Endodermal cell (in vitro differentiated cells): ENCODE measurements at regions not wholly inside any gene's neighbourhood (a gene's known extent, or its start where the extent isn't known, plus 50 kb on each side); places are given as distances from the start of the nearest gene placed in this dataset.
"Not testable (repeated sequence)": the region's sequence is repeated elsewhere in the genome, so short reads cannot be mapped to it uniquely, and the experiment has no call there.

Experiments used
- DNase-seq: peaks from one replicate; pipeline ENCODE4 v3.0.0-alpha.2; 2017
- H3K27ac ChIP-seq: 2 replicates; pipeline ENCODE4 v1.5.1; 2013; ENCODE audit warnings: mild to moderate bottlenecking, low read depth, low read length, moderate library complexity
- H3K27me3 ChIP-seq: 2 replicates; pipeline ENCODE4 v1.6.1; 2013; ENCODE audit warnings: mild to moderate bottlenecking, low read length, moderate library complexity; ENCODE audit not compliant: insufficient read depth, control insufficient read depth, poor library complexity, severe bottlenecking
- H3K36me3 ChIP-seq: 2 replicates; pipeline ENCODE4 v1.7.0; 2013; ENCODE audit warnings: mild to moderate bottlenecking, low read length, moderate library complexity; ENCODE audit not compliant: control insufficient read depth, insufficient read depth
- H3K4me1 ChIP-seq: one replicate; pipeline ENCODE4 v1.7.0; 2013; ENCODE audit warnings: low read length; ENCODE audit not compliant: control insufficient read depth, insufficient read depth
- H3K4me3 ChIP-seq: 2 replicates; pipeline ENCODE4 v1.5.1; 2013; ENCODE audit warnings: mild to moderate bottlenecking, low read length, moderate library complexity
- H3K9ac ChIP-seq: 2 replicates; pipeline ENCODE4 v1.6.1; 2013; ENCODE audit warnings: mild to moderate bottlenecking, low read length, moderate library complexity; ENCODE audit not compliant: poor library complexity, severe bottlenecking; ENCODE audit errors: extremely low read depth
- H3K9me3 ChIP-seq: 2 replicates; pipeline ENCODE4 v1.6.1; 2013; ENCODE audit warnings: mild to moderate bottlenecking, low read length, moderate library complexity; ENCODE audit not compliant: control insufficient read depth
- H3K27ac Mint-ChIP-seq: 2 replicates; pipeline ENCODE4 v1.8.0; 2020; ENCODE audit warnings: mixed read lengths
- H3K27me3 Mint-ChIP-seq: 2 replicates; pipeline ENCODE4 v1.8.0; 2021; ENCODE audit warnings: mild to moderate bottlenecking, mixed read lengths; ENCODE audit not compliant: insufficient read depth
- H3K36me3 Mint-ChIP-seq: 2 replicates; pipeline ENCODE4 v1.8.0; 2020; ENCODE audit warnings: low read depth, mixed read lengths
- H3K4me1 Mint-ChIP-seq: 2 replicates; pipeline ENCODE4 v1.8.0; 2020; ENCODE audit warnings: mixed read lengths
- H3K4me3 Mint-ChIP-seq: 2 replicates; pipeline ENCODE4 v1.8.0; 2020; ENCODE audit warnings: mild to moderate bottlenecking, moderate library complexity, mixed read lengths
- H3K9me3 Mint-ChIP-seq: 2 replicates; pipeline ENCODE4 v1.8.0; 2020; ENCODE audit warnings: mild to moderate bottlenecking, mixed read lengths
- CTCF ChIP-seq: fragments of 200-600 bp; sonication (generic); conservative IDR thresholded peaks from 2 replicates; pipeline ENCODE4 v1.5.0; 2021; ENCODE audit warnings: antibody characterized with exemption, mild to moderate bottlenecking
- WGBS, 2 experiments: methylation state at CpG; one replicate each; pipeline versions ENCODE4 v1.1.5 to v1.1.7; 2013; ENCODE audit warnings: missing lambda C conversion rate in 2 of 2, mixed read lengths in 1 of 2; ENCODE audit not compliant: insufficient coverage in 1 of 2, insufficient read length in 1 of 2; 5-methylcytosine and 5-hydroxymethylcytosine counted together

DNA sequence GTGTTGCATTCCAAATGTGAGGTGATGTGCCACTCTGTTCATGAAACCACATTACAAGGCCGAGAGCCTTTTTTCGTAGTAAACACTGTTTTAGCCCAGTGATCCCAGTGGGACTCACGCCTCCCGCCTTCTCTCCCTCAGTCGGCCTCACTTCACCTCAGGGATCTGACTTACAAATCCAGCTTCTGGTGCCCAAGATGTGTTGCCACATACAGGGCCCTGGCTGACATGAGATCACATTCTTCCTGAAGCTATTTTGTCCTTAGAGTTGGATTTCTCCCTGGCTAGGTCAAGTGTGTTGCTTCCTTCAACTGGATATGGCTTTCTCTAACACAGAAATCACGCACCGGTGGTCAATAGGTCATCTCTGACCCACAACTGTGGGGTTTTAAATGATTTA is 354.7 kb downstream of the FBXW7 start:
- H3K27ac ChIP-seq: no peak overlapping the region
- Mint-ChIP-seq H3K27ac (no peak overlapping the region), H3K36me3 (no peaks in the 10 kb centered on the region), H3K9me3 (peaks cover 4% of the 10 kb centered on the region), H3K4me3 (no peak overlapping the region), H3K27me3 (no peaks in the 10 kb centered on the region), H3K4me1 (no peaks in the 10 kb centered on the region)
- no peaks in the 10 kb centered on the region for H3K4me1 ChIP-seq
- no peak for DNase-seq
- no peak overlapping the region for H3K4me3 ChIP-seq
- H3K9ac ChIP-seq: no peak overlapping the region
- no peaks in the 10 kb centered on the region for H3K36me3 ChIP-seq
- no peaks in the 10 kb centered on the region for H3K9me3 ChIP-seq
- WGBS, 2 experiments: 92 to 96% methylated on average over 5 to 7 of the region's 7 CpGs
- no peaks in the 10 kb centered on the region for H3K27me3 ChIP-seq
- TF ChIP-seq CTCF: no peak

DNA sequence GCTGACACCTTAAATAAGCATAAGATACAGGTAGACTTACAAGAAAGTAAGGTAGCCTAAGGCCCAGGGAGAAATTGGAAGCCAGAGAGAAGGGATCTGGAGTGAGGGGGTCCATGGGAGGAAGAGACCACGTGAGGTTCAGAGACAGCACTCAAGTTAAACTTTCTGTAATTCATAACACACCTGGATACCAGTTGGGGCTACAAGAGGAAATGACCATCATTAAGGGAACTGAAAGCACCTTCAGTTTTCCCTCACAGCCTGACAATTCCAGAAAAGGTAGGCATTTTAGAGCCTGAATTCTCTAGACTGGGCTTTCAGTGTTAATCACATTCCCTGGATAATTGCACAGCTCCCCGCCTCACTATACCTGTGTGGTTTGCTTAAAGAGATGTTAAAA is 355.5 kb downstream of the FBXW7 start:
- Histone ChIP-seq H3K36me3 (no peaks in the 10 kb centered on the region), H3K4me3 (no peak overlapping the region), H3K9ac (no peak overlapping the region), H3K4me1 (no peaks in the 10 kb centered on the region), H3K27me3 (no peaks in the 10 kb centered on the region), H3K27ac (no peak overlapping the region), H3K9me3 (no peaks in the 10 kb centered on the region)
- no peak for DNase-seq
- Mint-ChIP-seq H3K27me3 (no peaks in the 10 kb centered on the region), H3K36me3 (no peaks in the 10 kb centered on the region), H3K4me3 (no peak overlapping the region), H3K4me1 (no peaks in the 10 kb centered on the region), H3K9me3 (peaks cover 4% of the 10 kb centered on the region), H3K27ac (no peak overlapping the region)
- no peak for TF ChIP-seq CTCF
- 91 to 100% methylated on average over 2 of the region's 2 CpGs for WGBS, 2 experiments

DNA sequence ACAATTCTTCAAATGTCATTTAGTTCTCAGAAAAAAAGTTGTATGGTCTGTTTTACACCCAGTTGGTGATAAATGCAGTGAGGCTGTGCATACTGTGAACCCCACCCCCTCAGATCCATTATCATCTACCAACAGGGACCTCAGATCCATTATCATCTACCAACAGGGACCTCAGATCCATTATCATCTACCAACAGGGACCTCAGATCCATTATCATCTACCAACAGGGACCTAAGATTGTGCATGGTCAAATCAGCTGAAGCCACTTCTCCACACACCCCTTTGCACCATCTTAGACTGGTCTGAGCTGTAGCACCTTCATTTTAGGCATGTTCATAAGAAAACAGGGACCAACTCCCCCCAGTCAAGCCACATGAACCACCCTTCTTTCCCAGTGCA is 358.4 kb downstream of the FBXW7 start:
- H3K27ac Mint-ChIP-seq, H3K4me1 ChIP-seq, H3K4me3 Mint-ChIP-seq, H3K9ac ChIP-seq, H3K9me3 Mint-ChIP-seq, H3K4me3 ChIP-seq, H3K27me3 Mint-ChIP-seq, H3K27ac ChIP-seq, H3K36me3 Mint-ChIP-seq, H3K36me3 ChIP-seq, H3K9me3 ChIP-seq, H3K27me3 ChIP-seq, H3K4me1 Mint-ChIP-seq, DNase-seq: not testable (repeated sequence)

GRCh38 chr4:152176627-152177214 is 359.2 kb downstream of the FBXW7 start:
- Mint-ChIP-seq H3K36me3 (no peaks in the 10 kb centered on the region), H3K4me1 (no peaks in the 10 kb centered on the region), H3K27ac (no peak overlapping the region), H3K4me3 (no peak overlapping the region), H3K9me3 (no peaks in the 10 kb centered on the region), H3K27me3 (no peaks in the 10 kb centered on the region)
- Histone ChIP-seq H3K27ac (no peak overlapping the region), H3K9me3 (no peaks in the 10 kb centered on the region), H3K9ac (no peak overlapping the region), H3K27me3 (no peaks in the 10 kb centered on the region), H3K4me1 (no peaks in the 10 kb centered on the region), H3K4me3 (no peak overlapping the region), H3K36me3 (no peaks in the 10 kb centered on the region)
- TF ChIP-seq CTCF: no peak
- peak; percentile 16 for DNase-seq
- WGBS, 2 experiments: 75% methylated on average over 3 of the region's 3 CpGs
